Gastrocnemius medialis (tissue), 4 donors: ENCODE measurements at regions not wholly inside any gene's neighbourhood (a gene's known extent, or its start where the extent isn't known, plus 50 kb on each side); places are given as distances from the start of the nearest gene placed in this dataset.

Experiments used
- ATAC-seq, 2 donors: fragments of 150-250 bp; one replicate each; pipeline ENCODE4 v1.9.1; 2016
- DNase-seq, 2 donors: peaks; one replicate each; pipeline ENCODE4 v3.0.0-alpha.2; 2019
- H3K27ac ChIP-seq, 4 donors: fragments of 200-600 bp; sonication (generic); 1 replicate in 1 of 4; 2 replicates in 3 of 4; pipeline ENCODE4 v1.5.1; 2016 to 2018; ENCODE audit warnings: mild to moderate bottlenecking in 2 of 4, moderate library complexity in 1 of 4
- H3K27me3 ChIP-seq, 3 donors: fragments of 200-600 bp; sonication (generic) in 2 of 3; 1 replicate in 1 of 3; 2 replicates in 2 of 3; pipeline versions ENCODE4 v1.5.1 to v1.6.0; 2016 to 2019; ENCODE audit warnings: mild to moderate bottlenecking in 1 of 3, moderate library complexity in 1 of 3
- H3K36me3 ChIP-seq, 2 donors: fragments of 200-600 bp; sonication (generic) in 1 of 2; one replicate each; pipeline ENCODE4 v1.5.1; 2017 to 2018
- H3K4me1 ChIP-seq, 2 donors: fragments of 200-600 bp; sonication (generic) in 1 of 2; one replicate each; pipeline ENCODE4 v1.5.1; 2016 to 2017; ENCODE audit warnings: mild to moderate bottlenecking in 2 of 2
- H3K4me3 ChIP-seq, 4 donors: fragments of 200-600 bp; sonication (generic) in 3 of 4; 1 replicate in 1 of 4; 2 replicates in 3 of 4; pipeline ENCODE4 v1.5.1; 2016 to 2019; ENCODE audit warnings: mild to moderate bottlenecking in 2 of 4
- H3K9me3 ChIP-seq, 3 donors: fragments of 200-600 bp; sonication (generic) in 2 of 3; 1 replicate in 1 of 3; 2 replicates in 2 of 3; pipeline ENCODE4 v1.5.1; 2016 to 2019
- POLR2A ChIP-seq, 2 donors: fragments of 450-650 bp; IDR thresholded peaks; one replicate each; pipeline ENCODE4 v1.6.1; 2017; ENCODE audit warnings: antibody characterized with exemption in 2 of 2, mild to moderate bottlenecking in 2 of 2, moderate library complexity in 2 of 2
- in situ Hi-C, 4 donors: fragments of 200-750 bp; cut with MboI; loops; one replicate each; pipeline versions ENCODE4 v1.15.0 to v1.8.0; 2017; ENCODE audit warnings: low sequenced_read_pairs in 4 of 4
- intact Hi-C: fragments of 100-400 bp; cut with DNase I; formaldehyde crosslinking; loops from one replicate; pipeline ENCODE4 v1.15.1; 2023; ENCODE audit warnings: low total_unique reads
- TF ChIP-seq, protein P1 (sequence below), 5 experiments: fragments of 450-650 bp in 3 of 5; fragments of 200-600 bp in 2 of 5; sonication (generic) in 2 of 5; IDR thresholded peaks in 4 of 5; conservative IDR thresholded peaks in 1 of 5; 1 replicate in 4 of 5; 2 replicates in 1 of 5; pipeline ENCODE4 v1.5.1; 2016 to 2019; ENCODE audit warnings: antibody characterized with exemption in 5 of 5, mild to moderate bottlenecking in 3 of 5, moderate library complexity in 3 of 5

GRCh38 chr4:16365036-16365569 lies 138.8 kb upstream of the TAPT1 start:
- in situ Hi-C loops: no loop called here
- H3K4me3 ChIP-seq: no peak overlapping the region
- no peaks in the 10 kb centered on the region for H3K36me3 ChIP-seq
- intact Hi-C loops: no loop called here
- ATAC-seq: no peak
- no peaks in the 10 kb centered on the region for H3K27me3 ChIP-seq
- no peak overlapping the region for H3K27ac ChIP-seq
- no peaks in the 10 kb centered on the region for H3K4me1 ChIP-seq
- H3K9me3 ChIP-seq: no peaks in the 10 kb centered on the region
- DNase-seq: no peak
- TF ChIP-seq, protein P1, sequence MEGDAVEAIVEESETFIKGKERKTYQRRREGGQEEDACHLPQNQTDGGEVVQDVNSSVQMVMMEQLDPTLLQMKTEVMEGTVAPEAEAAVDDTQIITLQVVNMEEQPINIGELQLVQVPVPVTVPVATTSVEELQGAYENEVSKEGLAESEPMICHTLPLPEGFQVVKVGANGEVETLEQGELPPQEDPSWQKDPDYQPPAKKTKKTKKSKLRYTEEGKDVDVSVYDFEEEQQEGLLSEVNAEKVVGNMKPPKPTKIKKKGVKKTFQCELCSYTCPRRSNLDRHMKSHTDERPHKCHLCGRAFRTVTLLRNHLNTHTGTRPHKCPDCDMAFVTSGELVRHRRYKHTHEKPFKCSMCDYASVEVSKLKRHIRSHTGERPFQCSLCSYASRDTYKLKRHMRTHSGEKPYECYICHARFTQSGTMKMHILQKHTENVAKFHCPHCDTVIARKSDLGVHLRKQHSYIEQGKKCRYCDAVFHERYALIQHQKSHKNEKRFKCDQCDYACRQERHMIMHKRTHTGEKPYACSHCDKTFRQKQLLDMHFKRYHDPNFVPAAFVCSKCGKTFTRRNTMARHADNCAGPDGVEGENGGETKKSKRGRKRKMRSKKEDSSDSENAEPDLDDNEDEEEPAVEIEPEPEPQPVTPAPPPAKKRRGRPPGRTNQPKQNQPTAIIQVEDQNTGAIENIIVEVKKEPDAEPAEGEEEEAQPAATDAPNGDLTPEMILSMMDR (IDR thresholded peaks at IDR 0.05 in 4 of 5, conservative IDR thresholded peaks at IDR 0.05 in 1 of 5): no peak
- TF ChIP-seq POLR2A (IDR thresholded peaks at IDR 0.05): no peak

GRCh38 chr4:16360694-16361262 lies 134.5 kb upstream of the TAPT1 start:
- intact Hi-C loops (no loop called here), in situ Hi-C loops (no loop called here)

DNA sequence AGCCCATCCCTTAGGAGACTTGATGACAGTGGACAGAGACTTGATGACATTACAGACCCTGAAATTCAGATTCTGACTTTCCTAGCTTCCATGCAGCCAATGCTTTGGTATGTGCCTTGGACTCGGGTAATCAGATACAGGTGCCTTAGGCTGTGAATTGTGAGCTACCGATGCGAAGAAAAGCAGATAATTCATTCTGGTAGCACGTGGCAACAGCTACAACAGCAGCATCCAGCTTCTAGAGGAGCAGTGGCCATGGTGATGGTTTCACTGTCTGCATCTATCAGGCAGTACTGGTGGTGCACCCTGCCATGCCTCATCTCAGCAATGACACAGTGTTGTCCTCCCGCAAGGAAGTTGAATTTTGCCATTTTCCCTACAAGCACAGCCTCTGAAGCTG lies 126.9 kb upstream of the TAPT1 start:
- Histone ChIP-seq H3K4me1 (no peaks in the 10 kb centered on the region), H3K4me3 (no peak overlapping the region), H3K36me3 (no peaks in the 10 kb centered on the region), H3K27ac (no peak overlapping the region), H3K9me3 (no peaks in the 10 kb centered on the region), H3K27me3 (no peaks in the 10 kb centered on the region)
- in situ Hi-C loops: no loop called here
- TF ChIP-seq, protein P1 (IDR thresholded peaks at IDR 0.05 in 4 of 5, conservative IDR thresholded peaks at IDR 0.05 in 1 of 5): no peak
- no peak for TF ChIP-seq POLR2A (IDR thresholded peaks at IDR 0.05)
- DNase-seq: no peak
- ATAC-seq: no peak
- intact Hi-C loops: no loop called here

More at GRCh38 chr4:16360694-16361262, 134.5 kb upstream of the TAPT1 start:
- Histone ChIP-seq H3K27ac (no peak overlapping the region), H3K27me3 (no peaks in the 10 kb centered on the region), H3K4me3 (no peak overlapping the region), H3K36me3 (no peaks in the 10 kb centered on the region), H3K9me3 (no peaks in the 10 kb centered on the region), H3K4me1 (no peaks in the 10 kb centered on the region)
- DNase-seq: no peak
- TF ChIP-seq, protein P1 (IDR thresholded peaks at IDR 0.05 in 4 of 5, conservative IDR thresholded peaks at IDR 0.05 in 1 of 5): no peak
- no peak for TF ChIP-seq POLR2A (IDR thresholded peaks at IDR 0.05)
- ATAC-seq: no peak

GRCh38 chr4:16351161-16351560 lies 124.9 kb upstream of the TAPT1 start:
- Histone ChIP-seq H3K4me1 (no peaks in the 10 kb centered on the region), H3K27ac (no peak overlapping the region), H3K27me3 (no peaks in the 10 kb centered on the region), H3K9me3 (no peaks in the 10 kb centered on the region), H3K4me3 (no peak overlapping the region), H3K36me3 (no peaks in the 10 kb centered on the region)
- no peak for ATAC-seq
- in situ Hi-C loops (no loop called here), intact Hi-C loops (no loop called here)
- TF ChIP-seq, protein P1 (IDR thresholded peaks at IDR 0.05 in 4 of 5, conservative IDR thresholded peaks at IDR 0.05 in 1 of 5): no peak
- TF ChIP-seq POLR2A (IDR thresholded peaks at IDR 0.05): no peak
- no peak for DNase-seq

DNA sequence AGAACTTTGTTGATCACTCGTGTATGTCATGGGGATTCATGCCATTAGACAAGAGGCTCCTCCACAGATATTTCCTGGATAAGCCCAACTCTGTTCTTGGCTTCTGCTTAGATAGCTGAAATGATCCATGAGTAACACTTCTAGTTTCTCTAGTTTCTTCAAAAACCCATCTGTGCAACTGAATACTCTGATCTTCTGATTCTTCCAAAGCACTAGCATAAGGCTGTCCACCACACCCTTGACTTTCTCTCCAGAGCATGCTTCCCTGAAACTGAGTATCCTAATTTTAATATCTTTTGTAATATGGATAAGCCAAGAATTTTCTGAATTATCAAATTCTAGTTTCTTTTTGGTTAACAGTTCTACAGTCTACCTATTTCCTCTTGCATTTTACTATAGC lies 118.6 kb upstream of the TAPT1 start:
- in situ Hi-C loops (no loop called here), intact Hi-C loops (no loop called here)
- Histone ChIP-seq H3K27ac (no peak overlapping the region), H3K4me3 (no peak overlapping the region), H3K36me3 (no peaks in the 10 kb centered on the region), H3K27me3 (no peaks in the 10 kb centered on the region), H3K9me3 (no peaks in the 10 kb centered on the region), H3K4me1 (no peaks in the 10 kb centered on the region)
- ATAC-seq: no peak
- DNase-seq: no peak
- TF ChIP-seq, protein P1 (IDR thresholded peaks at IDR 0.05 in 4 of 5, conservative IDR thresholded peaks at IDR 0.05 in 1 of 5): no peak
- TF ChIP-seq POLR2A (IDR thresholded peaks at IDR 0.05): no peak
